ENCODE measurements at regions not wholly inside any gene's neighbourhood (a gene's known extent, or its start where the extent isn't known, plus 50 kb on each side); places are given as distances from the start of the nearest gene placed in this dataset.

- no peak overlapping the region for H3K27ac Mint-ChIP-seq
- no peak for DNase-seq
- no peaks in the 10 kb centered on the region for H3K36me3 Mint-ChIP-seq (ENCODE audit: low read depth)
- peaks cover 6% of the 10 kb centered on the region for H3K27me3 Mint-ChIP-seq (ENCODE audit: insufficient read depth)
- Histone ChIP-seq H3K27me3 (ENCODE audit: control insufficient read depth, insufficient read depth, low read length, poor library complexity, severe bottlenecking) (no peaks in the 10 kb centered on the region), H3K9ac (ENCODE audit: extremely low read depth, low read length, poor library complexity, severe bottlenecking) (no peak overlapping the region), H3K36me3 (ENCODE audit: control insufficient read depth, insufficient read depth, low read length) (no peaks in the 10 kb centered on the region), H3K27ac (ENCODE audit: low read depth, low read length) (no peak overlapping the region), H3K4me3 (ENCODE audit: low read length) (no peak overlapping the region), H3K9me3 (ENCODE audit: control insufficient read depth, low read length) (no peaks in the 10 kb centered on the region), H3K4me1 (ENCODE audit: control insufficient read depth, insufficient read depth, low read length) (no peaks in the 10 kb centered on the region)
- H3K4me1 Mint-ChIP-seq: peaks cover 12% of the 10 kb centered on the region
- WGBS, 2 experiments (ENCODE audit: insufficient coverage in 1 of 2, insufficient read length in 1 of 2): 85 to 93% methylated on average over 5 to 6 of the region's 6 CpGs
- peaks cover 8% of the 10 kb centered on the region for H3K9me3 Mint-ChIP-seq
- no peak overlapping the region for H3K4me3 Mint-ChIP-seq
- no peak for TF ChIP-seq CTCF (conservative IDR thresholded peaks at IDR 0.05)
These were observed 112.5 kb downstream of the TENT4A start for GRCh38 chr5:6825678-6826244.

GRCh38 chr5:6826756-6827155 is 113.5 kb downstream of the TENT4A start:
- Mint-ChIP-seq H3K4me3 (no peak overlapping the region), H3K4me1 (peaks cover 12% of the 10 kb centered on the region), H3K27me3 (ENCODE audit: insufficient read depth) (peaks cover 8% of the 10 kb centered on the region), H3K36me3 (ENCODE audit: low read depth) (no peaks in the 10 kb centered on the region), H3K9me3 (peaks cover 8% of the 10 kb centered on the region), H3K27ac (no peak overlapping the region)
- Histone ChIP-seq H3K9ac (ENCODE audit: extremely low read depth, low read length, poor library complexity, severe bottlenecking) (no peak overlapping the region), H3K4me1 (ENCODE audit: control insufficient read depth, insufficient read depth, low read length) (no peaks in the 10 kb centered on the region), H3K27ac (ENCODE audit: low read depth, low read length) (no peak overlapping the region), H3K9me3 (ENCODE audit: control insufficient read depth, low read length) (no peaks in the 10 kb centered on the region), H3K27me3 (ENCODE audit: control insufficient read depth, insufficient read depth, low read length, poor library complexity, severe bottlenecking) (no peaks in the 10 kb centered on the region), H3K4me3 (ENCODE audit: low read length) (no peak overlapping the region), H3K36me3 (ENCODE audit: control insufficient read depth, insufficient read depth, low read length) (no peaks in the 10 kb centered on the region)
- no peak for TF ChIP-seq CTCF (conservative IDR thresholded peaks at IDR 0.05)
- 85 to 96% methylated on average over 3 to 6 of the region's 6 CpGs for WGBS, 2 experiments (ENCODE audit: insufficient coverage in 1 of 2, insufficient read length in 1 of 2)
- no peak for DNase-seq

GRCh38 chr5:6827526-6828219 is 114.4 kb downstream of the TENT4A start:
- TF ChIP-seq CTCF (conservative IDR thresholded peaks at IDR 0.05): no peak
- Mint-ChIP-seq H3K36me3 (ENCODE audit: low read depth) (no peaks in the 10 kb centered on the region), H3K4me3 (no peak overlapping the region), H3K4me1 (peaks cover 11% of the 10 kb centered on the region), H3K9me3 (peaks cover 8% of the 10 kb centered on the region), H3K27me3 (ENCODE audit: insufficient read depth) (peaks cover 3% of the 10 kb centered on the region), H3K27ac (no peak overlapping the region)
- Histone ChIP-seq H3K27me3 (ENCODE audit: control insufficient read depth, insufficient read depth, low read length, poor library complexity, severe bottlenecking) (no peaks in the 10 kb centered on the region), H3K4me1 (ENCODE audit: control insufficient read depth, insufficient read depth, low read length) (no peaks in the 10 kb centered on the region), H3K27ac (ENCODE audit: low read depth, low read length) (no peak overlapping the region), H3K4me3 (ENCODE audit: low read length) (no peak overlapping the region), H3K9ac (ENCODE audit: extremely low read depth, low read length, poor library complexity, severe bottlenecking) (no peak overlapping the region), H3K36me3 (ENCODE audit: control insufficient read depth, insufficient read depth, low read length) (no peaks in the 10 kb centered on the region), H3K9me3 (ENCODE audit: control insufficient read depth, low read length) (no peaks in the 10 kb centered on the region)
- 81 to 94% methylated on average over 4 to 9 of the region's 9 CpGs for WGBS, 2 experiments (ENCODE audit: insufficient coverage in 1 of 2, insufficient read length in 1 of 2)
- no peak for DNase-seq

Data from endodermal cell (in vitro differentiated cells).